SH-SY5Y (cell line): ENCODE measurements at regions not wholly inside any gene's neighbourhood (a gene's known extent, or its start where the extent isn't known, plus 50 kb on each side); places are given as distances from the start of the nearest gene placed in this dataset.

Experiments used
- GATA2 ChIP-seq: IDR thresholded peaks from 2 replicates; pipeline ENCODE4 v1.6.1; 2011; ENCODE audit warnings: mild to moderate bottlenecking, low read depth, low read length
- GATA3 ChIP-seq: IDR thresholded peaks from 2 replicates; pipeline ENCODE4 v1.6.1; 2011; ENCODE audit warnings: low read depth, mild to moderate bottlenecking, low read length, moderate library complexity

- no peak for TF ChIP-seq GATA3
- TF ChIP-seq GATA2, result no peak
Measured at GRCh38 chr2:228652366-228652765, 470.9 kb upstream of the SPHKAP start.
